ENCODE measurements at regions not wholly inside any gene's neighbourhood (a gene's known extent, or its start where the extent isn't known, plus 50 kb on each side); places are given as distances from the start of the nearest gene placed in this dataset.
A peak's percentile ranks its signal among the peaks of the same experiment; 100 is the strongest.

GRCh38 chr12:123058481-123058880 is 78.0 kb downstream of the ARL6IP4 start:
- ChIA-PET CTCF (interaction anchor here (1.0 to 4.6 kb wide), 5 partner anchors 15 to 180 kb away, joined by 3 to 20 read pairs (median 5); partner anchors contain the start of gene PITPNM2), POLR2A (no interaction called here)
- 97% methylated on average over 6 of the region's 6 CpGs for WGBS (ENCODE audit: insufficient coverage)
- H3K9me3 ChIP-seq (ENCODE audit: control extremely low read depth in 1 of 3, control insufficient read depth in 2 of 3, insufficient read depth in 1 of 3, low read length in 2 of 3) = no peaks in the 10 kb centered on the region
- H3K27ac Mint-ChIP-seq = peak overlapping the region; percentile 82
- H3K4me1 ChIP-seq (ENCODE audit: control insufficient read depth in 2 of 2, insufficient read depth in 2 of 2, low read length in 2 of 2) = peaks cover 20 to 39% of the 10 kb centered on the region in 2 donors
- DNase-seq = no peak
- no peak overlapping the region for H3K4me2 ChIP-seq (replicated peaks; ENCODE audit: low read depth, low read length, poor library complexity, severe bottlenecking)
- intact Hi-C loops (cut with micrococcal nuclease) = loop anchor here (5.0 kb wide), 1 partner anchor 94 kb away; the partner anchor contains the start of gene PITPNM2
- no peak overlapping the region for H3K9ac ChIP-seq (ENCODE audit: low read length)
- peaks cover 0 to 2% of the 10 kb centered on the region in 2 experiments for H3K36me3 ChIP-seq (replicated peaks in 1 of 2; ENCODE audit: control extremely low read depth in 1 of 2, control insufficient read depth in 1 of 2, extremely low read depth in 1 of 2, insufficient read depth in 2 of 2, low read length in 1 of 2)
- H3K27me3 Mint-ChIP-seq = no peaks in the 10 kb centered on the region
- H3K9me3 Mint-ChIP-seq (ENCODE audit: insufficient read depth) = no peaks in the 10 kb centered on the region
- H3K27ac ChIP-seq (ENCODE audit: low read length in 2 of 2) = no peak overlapping the region
- H3K4me1 Mint-ChIP-seq = peaks cover 51% of the 10 kb centered on the region
- no peak overlapping the region for H3K4me3 ChIP-seq (ENCODE audit: control extremely low read depth in 1 of 5, extremely low read depth in 1 of 5, insufficient read depth in 1 of 5, low read depth in 2 of 5, low read length in 4 of 5)
- no peak overlapping the region for H2AFZ ChIP-seq (ENCODE audit: insufficient read depth, low read depth, low read length, poor library complexity, severe bottlenecking)
- no peak for TF ChIP-seq EZH2 (IDR thresholded peaks at IDR 0.05; ENCODE audit: borderline replicate concordance, insufficient read depth, low read depth, low read length, poor library complexity, severe bottlenecking)
- TF ChIP-seq, protein P1, sequence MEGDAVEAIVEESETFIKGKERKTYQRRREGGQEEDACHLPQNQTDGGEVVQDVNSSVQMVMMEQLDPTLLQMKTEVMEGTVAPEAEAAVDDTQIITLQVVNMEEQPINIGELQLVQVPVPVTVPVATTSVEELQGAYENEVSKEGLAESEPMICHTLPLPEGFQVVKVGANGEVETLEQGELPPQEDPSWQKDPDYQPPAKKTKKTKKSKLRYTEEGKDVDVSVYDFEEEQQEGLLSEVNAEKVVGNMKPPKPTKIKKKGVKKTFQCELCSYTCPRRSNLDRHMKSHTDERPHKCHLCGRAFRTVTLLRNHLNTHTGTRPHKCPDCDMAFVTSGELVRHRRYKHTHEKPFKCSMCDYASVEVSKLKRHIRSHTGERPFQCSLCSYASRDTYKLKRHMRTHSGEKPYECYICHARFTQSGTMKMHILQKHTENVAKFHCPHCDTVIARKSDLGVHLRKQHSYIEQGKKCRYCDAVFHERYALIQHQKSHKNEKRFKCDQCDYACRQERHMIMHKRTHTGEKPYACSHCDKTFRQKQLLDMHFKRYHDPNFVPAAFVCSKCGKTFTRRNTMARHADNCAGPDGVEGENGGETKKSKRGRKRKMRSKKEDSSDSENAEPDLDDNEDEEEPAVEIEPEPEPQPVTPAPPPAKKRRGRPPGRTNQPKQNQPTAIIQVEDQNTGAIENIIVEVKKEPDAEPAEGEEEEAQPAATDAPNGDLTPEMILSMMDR (IDR thresholded peaks at IDR 0.05) = no peak
- H3K27me3 ChIP-seq (replicated peaks in 1 of 4; ENCODE audit: control extremely low read depth in 1 of 4, control insufficient read depth in 3 of 4, insufficient read depth in 4 of 4, low read length in 3 of 4) = no peaks in the 10 kb centered on the region
- no peak for ATAC-seq (ENCODE audit: low read depth)
- peaks cover 36% of the 10 kb centered on the region for H3K79me2 ChIP-seq (ENCODE audit: control insufficient read depth, insufficient read depth, low read length)
- no peaks in the 10 kb centered on the region for H4K20me1 ChIP-seq (ENCODE audit: control insufficient read depth, insufficient read depth, low read length, poor library complexity, severe bottlenecking)
- no peak overlapping the region for H3K4me3 Mint-ChIP-seq

DNA sequence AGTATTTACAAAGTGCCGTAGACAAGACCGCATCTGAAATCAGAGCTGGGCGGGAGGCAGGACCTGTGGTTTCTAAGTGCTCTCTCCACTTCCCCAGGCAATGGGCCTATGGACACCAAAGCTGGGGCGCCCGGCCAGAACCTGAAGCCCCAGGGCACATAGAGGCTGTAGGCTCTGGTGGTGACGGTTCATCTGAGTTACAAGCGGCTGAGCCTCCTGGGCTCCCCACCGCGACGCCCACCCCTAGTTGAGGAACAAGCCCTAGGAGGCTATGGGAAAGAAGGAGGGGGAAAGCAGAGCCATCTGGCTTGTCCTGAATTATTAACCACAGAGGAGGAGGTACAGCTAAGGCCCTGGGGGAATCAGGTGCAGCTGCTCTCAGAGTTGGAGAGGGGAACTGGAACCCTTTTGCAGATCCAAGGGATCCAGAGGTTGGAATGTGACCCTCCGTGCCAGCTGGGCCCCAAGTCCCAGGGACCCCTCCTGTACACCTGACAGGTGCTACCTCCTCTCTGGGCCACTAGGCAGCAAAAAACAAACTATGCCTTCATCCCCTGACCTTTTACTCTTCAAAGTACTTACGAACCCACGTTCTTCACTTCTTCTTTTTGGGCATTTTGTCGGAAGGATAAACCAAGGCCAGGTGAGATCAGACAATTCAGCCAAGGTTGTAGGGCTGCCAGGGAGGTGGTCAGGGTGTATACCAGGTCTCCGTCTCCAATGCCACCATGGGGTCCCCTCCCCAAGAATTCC is 77.2 kb downstream of the ARL6IP4 start:
- H3K4me3 ChIP-seq (ENCODE audit: control extremely low read depth in 1 of 5, extremely low read depth in 1 of 5, insufficient read depth in 1 of 5, low read depth in 2 of 5, low read length in 4 of 5) = no peak overlapping the region
- H3K9me3 ChIP-seq (ENCODE audit: control extremely low read depth in 1 of 3, control insufficient read depth in 2 of 3, insufficient read depth in 1 of 3, low read length in 2 of 3) = no peaks in the 10 kb centered on the region
- Mint-ChIP-seq H3K4me1 (peaks cover 43% of the 10 kb centered on the region), H3K27me3 (no peaks in the 10 kb centered on the region), H3K27ac (peak overlapping the region; percentile 82), H3K4me3 (peak overlapping the region; percentile 2), H3K9me3 (ENCODE audit: insufficient read depth) (no peaks in the 10 kb centered on the region)
- ATAC-seq (ENCODE audit: low read depth) (peak; percentile 56), DNase-seq (no peak)
- H3K27ac ChIP-seq (ENCODE audit: low read length in 2 of 2) = peak overlapping the region in 1 of 2 donors; percentile 9
- H3K4me1 ChIP-seq (ENCODE audit: control insufficient read depth in 2 of 2, insufficient read depth in 2 of 2, low read length in 2 of 2) = peaks cover 12 to 31% of the 10 kb centered on the region in 2 donors
- no peak overlapping the region for H3K9ac ChIP-seq (ENCODE audit: low read length)
- H3K79me2 ChIP-seq (ENCODE audit: control insufficient read depth, insufficient read depth, low read length) = peaks cover 30% of the 10 kb centered on the region
- peak overlapping the region; percentile 14 for H3K4me2 ChIP-seq (replicated peaks; ENCODE audit: low read depth, low read length, poor library complexity, severe bottlenecking)
- no peaks in the 10 kb centered on the region for H4K20me1 ChIP-seq (ENCODE audit: control insufficient read depth, insufficient read depth, low read length, poor library complexity, severe bottlenecking)
- intact Hi-C loops (cut with micrococcal nuclease) = loop anchor here (5.0 kb wide), 1 partner anchor 95 kb away; the partner anchor contains the start of gene PITPNM2
- ChIA-PET CTCF (interaction anchor here (1.6 to 4.6 kb wide), 4 partner anchors 14 to 180 kb away, joined by 5 to 20 read pairs (median 6); partner anchors contain the start of gene PITPNM2), POLR2A (interaction anchor here (0.6 to 0.7 kb wide), 3 partner anchors 12 to 553 kb away, joined by 4 to 7 read pairs (median 4); no protein-coding TSS in a partner anchor)
- TF ChIP-seq, protein P1 (IDR thresholded peaks at IDR 0.05) = no peak
- TF ChIP-seq EZH2 (IDR thresholded peaks at IDR 0.05; ENCODE audit: borderline replicate concordance, insufficient read depth, low read depth, low read length, poor library complexity, severe bottlenecking) = no peak
- no peak overlapping the region for H2AFZ ChIP-seq (ENCODE audit: insufficient read depth, low read depth, low read length, poor library complexity, severe bottlenecking)
- peaks cover 0 to 2% of the 10 kb centered on the region in 2 experiments for H3K36me3 ChIP-seq (replicated peaks in 1 of 2; ENCODE audit: control extremely low read depth in 1 of 2, control insufficient read depth in 1 of 2, extremely low read depth in 1 of 2, insufficient read depth in 2 of 2, low read length in 1 of 2)
- no peaks in the 10 kb centered on the region for H3K27me3 ChIP-seq (replicated peaks in 1 of 4; ENCODE audit: control extremely low read depth in 1 of 4, control insufficient read depth in 3 of 4, insufficient read depth in 4 of 4, low read length in 3 of 4)
- WGBS (ENCODE audit: insufficient coverage) = 39% methylated on average over 12 of the region's 15 CpGs

All from B cell (primary cell).